ENCODE measurements at regions not wholly inside any gene's neighbourhood (a gene's known extent, or its start where the extent isn't known, plus 50 kb on each side); places are given as distances from the start of the nearest gene placed in this dataset.

DNA sequence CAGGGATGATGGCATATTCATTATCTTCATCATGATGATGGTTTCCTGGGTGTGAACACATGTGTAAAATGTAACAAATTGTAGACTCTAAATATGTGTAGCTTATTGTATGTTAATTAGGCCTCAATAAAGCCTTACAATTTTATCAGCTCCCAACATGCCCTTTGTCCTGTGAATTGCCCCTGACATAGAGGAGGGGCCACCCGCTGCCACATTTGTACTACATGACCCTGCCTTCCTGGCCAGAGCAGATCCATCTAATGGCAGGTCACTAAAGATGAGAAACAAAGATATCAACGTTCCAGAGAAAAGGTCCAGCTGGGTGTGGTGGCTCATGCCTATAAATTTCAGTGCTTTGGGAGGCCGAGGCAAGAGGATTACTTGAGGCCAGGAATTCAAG is 117.2 kb downstream of the CAAP1 start:
- no peak overlapping the region for H3K27ac Mint-ChIP-seq
- H3K27me3 Mint-ChIP-seq, result no peaks in the 10 kb centered on the region
- no peak overlapping the region for H3K4me3 Mint-ChIP-seq
- TF ChIP-seq, protein P1, sequence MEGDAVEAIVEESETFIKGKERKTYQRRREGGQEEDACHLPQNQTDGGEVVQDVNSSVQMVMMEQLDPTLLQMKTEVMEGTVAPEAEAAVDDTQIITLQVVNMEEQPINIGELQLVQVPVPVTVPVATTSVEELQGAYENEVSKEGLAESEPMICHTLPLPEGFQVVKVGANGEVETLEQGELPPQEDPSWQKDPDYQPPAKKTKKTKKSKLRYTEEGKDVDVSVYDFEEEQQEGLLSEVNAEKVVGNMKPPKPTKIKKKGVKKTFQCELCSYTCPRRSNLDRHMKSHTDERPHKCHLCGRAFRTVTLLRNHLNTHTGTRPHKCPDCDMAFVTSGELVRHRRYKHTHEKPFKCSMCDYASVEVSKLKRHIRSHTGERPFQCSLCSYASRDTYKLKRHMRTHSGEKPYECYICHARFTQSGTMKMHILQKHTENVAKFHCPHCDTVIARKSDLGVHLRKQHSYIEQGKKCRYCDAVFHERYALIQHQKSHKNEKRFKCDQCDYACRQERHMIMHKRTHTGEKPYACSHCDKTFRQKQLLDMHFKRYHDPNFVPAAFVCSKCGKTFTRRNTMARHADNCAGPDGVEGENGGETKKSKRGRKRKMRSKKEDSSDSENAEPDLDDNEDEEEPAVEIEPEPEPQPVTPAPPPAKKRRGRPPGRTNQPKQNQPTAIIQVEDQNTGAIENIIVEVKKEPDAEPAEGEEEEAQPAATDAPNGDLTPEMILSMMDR (conservative IDR thresholded peaks at IDR 0.05), result no peak
- DNase-seq (ENCODE audit: extremely low spot score, unreplicated experiment), result no peak
- H3K36me3 Mint-ChIP-seq, result no peaks in the 10 kb centered on the region
- H3K9me3 Mint-ChIP-seq, result no peaks in the 10 kb centered on the region
- no peaks in the 10 kb centered on the region for H3K4me1 Mint-ChIP-seq (ENCODE audit: unreplicated experiment)

DNA sequence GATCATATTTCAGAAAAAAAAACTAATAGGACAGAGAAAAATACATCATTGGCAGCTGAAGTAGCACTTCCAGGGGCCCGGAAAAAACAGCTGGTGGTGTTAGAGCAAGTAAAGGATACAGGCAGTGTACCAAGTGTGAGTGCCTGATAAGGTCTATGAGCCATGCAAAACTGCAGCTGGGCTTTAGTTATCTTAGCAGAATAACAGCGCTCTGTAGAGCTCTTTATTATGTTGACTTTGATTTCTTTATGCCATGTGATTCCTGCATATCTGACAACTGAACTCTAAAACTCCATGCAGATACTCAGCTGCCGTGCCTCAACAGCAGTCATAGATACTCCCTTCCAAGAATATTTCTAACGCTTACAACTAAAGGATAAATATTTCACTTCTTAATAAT is 119.5 kb downstream of the CAAP1 start:
- Mint-ChIP-seq H3K4me3 (no peak overlapping the region), H3K27me3 (no peaks in the 10 kb centered on the region), H3K4me1 (ENCODE audit: unreplicated experiment) (no peaks in the 10 kb centered on the region), H3K36me3 (no peaks in the 10 kb centered on the region), H3K27ac (no peak overlapping the region), H3K9me3 (no peaks in the 10 kb centered on the region)
- no peak for DNase-seq (ENCODE audit: extremely low spot score, unreplicated experiment)
- TF ChIP-seq, protein P1 (conservative IDR thresholded peaks at IDR 0.05), result no peak

DNA sequence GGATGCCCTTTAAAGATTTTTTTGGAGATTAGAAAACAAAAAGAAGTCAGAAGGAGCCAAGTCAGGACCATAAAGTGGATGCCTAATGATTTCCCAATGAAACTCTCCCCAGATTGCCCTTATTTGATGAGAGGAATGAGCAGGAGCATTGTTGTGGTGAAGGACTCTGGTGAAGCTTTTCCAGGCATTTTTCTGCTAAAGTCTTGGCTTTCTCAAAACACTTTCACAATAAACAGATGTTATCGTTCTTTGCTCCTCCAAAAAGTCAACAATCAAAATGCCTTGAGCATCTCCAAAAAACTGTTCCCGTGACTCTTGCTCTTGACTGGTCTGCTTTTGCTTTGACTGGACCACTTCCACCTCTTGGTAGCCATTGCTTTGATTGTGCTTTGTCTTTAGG is 121.8 kb downstream of the CAAP1 start:
- Mint-ChIP-seq H3K4me3 (no peak overlapping the region), H3K27me3 (no peaks in the 10 kb centered on the region), H3K4me1 (ENCODE audit: unreplicated experiment) (no peaks in the 10 kb centered on the region), H3K27ac (no peak overlapping the region), H3K9me3 (no peaks in the 10 kb centered on the region), H3K36me3 (no peaks in the 10 kb centered on the region)
- no peak for DNase-seq (ENCODE audit: extremely low spot score, unreplicated experiment)
- TF ChIP-seq, protein P1 (conservative IDR thresholded peaks at IDR 0.05), result no peak

DNA sequence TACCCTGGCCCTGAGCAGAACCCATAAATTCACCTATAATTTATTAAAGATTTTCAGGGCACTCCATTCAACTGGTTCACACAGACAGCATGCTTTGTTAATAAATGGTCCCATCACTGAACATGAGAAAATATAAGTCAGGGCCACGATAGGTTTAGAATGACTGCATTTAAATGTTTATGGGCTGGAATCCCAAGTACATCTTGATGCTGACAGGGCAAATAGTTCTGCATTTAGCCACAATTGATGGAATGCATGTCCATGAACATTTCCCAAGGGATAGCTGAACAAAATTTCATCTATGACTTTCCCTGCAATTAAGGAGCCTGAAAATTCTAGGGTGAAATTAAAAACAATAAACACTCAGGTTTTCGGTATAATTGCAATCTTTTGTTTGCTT is 124.5 kb downstream of the CAAP1 start:
- H3K36me3 Mint-ChIP-seq, result no peaks in the 10 kb centered on the region
- no peak overlapping the region for H3K27ac Mint-ChIP-seq
- H3K4me1 Mint-ChIP-seq (ENCODE audit: unreplicated experiment), result no peaks in the 10 kb centered on the region
- no peak for DNase-seq (ENCODE audit: extremely low spot score, unreplicated experiment)
- H3K9me3 Mint-ChIP-seq, result no peaks in the 10 kb centered on the region
- H3K4me3 Mint-ChIP-seq, result no peak overlapping the region
- TF ChIP-seq, protein P1 (conservative IDR thresholded peaks at IDR 0.05), result no peak
- no peaks in the 10 kb centered on the region for H3K27me3 Mint-ChIP-seq

DNA sequence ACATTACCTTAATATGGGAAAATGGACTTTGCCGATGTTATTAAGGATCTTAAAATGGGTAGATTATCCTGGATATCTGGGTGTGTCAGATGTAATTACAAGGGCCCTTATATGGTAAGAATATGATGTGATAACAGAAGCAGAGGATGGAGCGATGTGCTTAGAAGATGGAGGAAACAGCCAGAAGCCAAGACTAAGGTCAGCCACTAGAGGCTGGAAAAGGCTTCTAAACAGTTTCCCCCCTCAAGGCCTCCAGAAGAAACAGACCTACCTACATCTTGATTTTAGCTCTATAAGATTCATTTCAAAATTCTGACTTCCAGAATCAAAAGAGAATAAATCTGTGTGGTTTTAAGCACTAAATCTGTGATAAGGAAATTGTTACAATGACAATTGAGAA is 131.9 kb downstream of the CAAP1 start:
- no peak overlapping the region for H3K4me3 Mint-ChIP-seq
- no peak for DNase-seq (ENCODE audit: extremely low spot score, unreplicated experiment)
- no peak overlapping the region for H3K27ac Mint-ChIP-seq
- peaks cover 9% of the 10 kb centered on the region for H3K4me1 Mint-ChIP-seq (ENCODE audit: unreplicated experiment)
- no peaks in the 10 kb centered on the region for H3K27me3 Mint-ChIP-seq
- TF ChIP-seq, protein P1 (conservative IDR thresholded peaks at IDR 0.05), result no peak
- H3K9me3 Mint-ChIP-seq, result no peaks in the 10 kb centered on the region
- H3K36me3 Mint-ChIP-seq, result no peaks in the 10 kb centered on the region

DNA sequence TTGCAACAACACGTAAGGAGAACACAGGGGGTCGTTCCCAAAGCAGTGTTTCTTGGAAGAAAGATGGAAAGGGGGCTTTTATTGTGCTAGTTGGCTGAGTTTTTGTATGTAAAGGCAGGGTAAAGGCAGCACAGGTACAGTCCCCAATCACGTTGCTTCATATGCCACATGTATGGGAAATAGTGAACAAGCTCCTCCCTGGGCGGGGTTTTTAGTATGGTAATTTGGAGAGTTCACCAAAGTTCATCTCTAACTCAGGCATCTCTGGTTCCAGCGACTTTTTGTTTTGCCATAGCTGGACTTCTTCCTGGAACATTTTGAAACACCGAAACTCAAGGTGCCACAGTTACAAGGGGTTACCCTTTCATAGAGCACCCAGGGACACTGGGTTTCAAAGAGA is 133.9 kb downstream of the CAAP1 start:
- H3K27ac Mint-ChIP-seq, result no peak overlapping the region
- peaks cover 12% of the 10 kb centered on the region for H3K4me1 Mint-ChIP-seq (ENCODE audit: unreplicated experiment)
- DNase-seq (ENCODE audit: extremely low spot score, unreplicated experiment), result no peak
- H3K4me3 Mint-ChIP-seq, result no peak overlapping the region
- H3K9me3 Mint-ChIP-seq, result no peaks in the 10 kb centered on the region
- no peaks in the 10 kb centered on the region for H3K27me3 Mint-ChIP-seq
- no peaks in the 10 kb centered on the region for H3K36me3 Mint-ChIP-seq
- TF ChIP-seq, protein P1 (conservative IDR thresholded peaks at IDR 0.05), result no peak
